GM12892 (cell line): ENCODE measurements at regions not wholly inside any gene's neighbourhood (a gene's known extent, or its start where the extent isn't known, plus 50 kb on each side); places are given as distances from the start of the nearest gene placed in this dataset.

Source experiments
- POLR2A ChIP-seq: IDR thresholded peaks from 2 replicates; pipeline ENCODE4 v1.6.1; 2011; ENCODE audit warnings: low read depth, low read length, control low read depth
- POLR2AphosphoS5 ChIP-seq: IDR thresholded peaks from 2 replicates; pipeline ENCODE4 v1.6.1; 2011; ENCODE audit warnings: low read depth, low read length, control low read depth
- TAF1 ChIP-seq: IDR thresholded peaks from 2 replicates; pipeline ENCODE4 v1.6.1; 2011; ENCODE audit warnings: low read depth, mild to moderate bottlenecking, control low read depth, low read length, borderline replicate concordance

GRCh38 chr16:14015948-14016347, 55.2 kb upstream of the MRTFB start:
- no peak for TF ChIP-seq POLR2A
- TF ChIP-seq POLR2AphosphoS5, result no peak
- TF ChIP-seq TAF1, result no peak
